GM19372 (cell line): ENCODE measurements at regions not wholly inside any gene's neighbourhood (a gene's known extent, or its start where the extent isn't known, plus 50 kb on each side); places are given as distances from the start of the nearest gene placed in this dataset.
"Not testable (repeated sequence)": the region's sequence is repeated elsewhere in the genome, so short reads cannot be mapped to it uniquely, and the experiment has no call there.

Source experiments
- ATAC-seq: cut with Tn5 transposase; IDR thresholded peaks from one replicate; pipeline ENCODE4 v1.9.1; 2021; ENCODE audit warnings: mild to moderate bottlenecking, low read depth, moderate library complexity; ENCODE audit not compliant: unreplicated experiment

DNA sequence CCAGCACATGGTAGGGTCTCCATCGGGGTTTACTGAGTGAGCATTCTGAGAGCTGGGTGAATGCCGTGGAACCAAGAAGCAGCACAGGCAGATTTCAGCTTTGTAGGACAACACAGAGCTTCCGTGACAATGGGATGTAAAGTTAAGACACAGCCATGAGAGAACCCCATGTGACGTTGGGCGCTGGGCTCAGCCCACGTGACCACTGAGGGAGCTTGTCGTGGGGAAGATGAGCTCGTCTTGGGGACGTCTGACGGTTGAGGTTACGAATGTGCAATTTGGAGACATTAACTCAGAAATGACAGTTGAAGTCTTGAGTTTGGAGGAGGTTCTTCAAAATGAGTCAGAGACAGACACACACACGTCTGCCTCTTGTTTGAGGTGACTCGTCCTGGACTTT lies 51.5 kb upstream of the MUC20 start:
- ATAC-seq = not testable (repeated sequence)

- not testable (repeated sequence) for ATAC-seq
Observed at GRCh38 chr3:195668131-195668766, 52.5 kb upstream of the MUC20 start.

DNA sequence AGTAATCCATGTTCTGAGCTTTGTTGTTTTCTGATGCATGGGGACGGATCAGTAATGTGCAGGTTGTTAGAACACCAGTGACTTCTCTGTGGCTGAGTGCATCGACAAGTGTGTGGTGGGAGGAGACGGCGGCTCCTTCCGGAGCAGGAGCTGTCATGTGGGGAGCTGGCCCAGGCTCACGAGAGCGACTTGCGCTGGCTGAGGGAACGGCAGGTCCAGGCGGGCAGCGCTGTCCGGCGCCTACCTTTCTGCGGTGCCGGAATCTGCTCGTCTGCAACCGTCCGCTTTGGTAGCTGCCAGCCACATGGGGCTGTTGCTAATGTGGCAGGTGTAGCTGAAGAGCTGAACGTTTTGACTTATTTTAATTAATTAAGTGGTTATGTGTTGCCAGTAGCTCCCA lies 55.5 kb upstream of the MUC20 start:
- not testable (repeated sequence) for ATAC-seq

DNA sequence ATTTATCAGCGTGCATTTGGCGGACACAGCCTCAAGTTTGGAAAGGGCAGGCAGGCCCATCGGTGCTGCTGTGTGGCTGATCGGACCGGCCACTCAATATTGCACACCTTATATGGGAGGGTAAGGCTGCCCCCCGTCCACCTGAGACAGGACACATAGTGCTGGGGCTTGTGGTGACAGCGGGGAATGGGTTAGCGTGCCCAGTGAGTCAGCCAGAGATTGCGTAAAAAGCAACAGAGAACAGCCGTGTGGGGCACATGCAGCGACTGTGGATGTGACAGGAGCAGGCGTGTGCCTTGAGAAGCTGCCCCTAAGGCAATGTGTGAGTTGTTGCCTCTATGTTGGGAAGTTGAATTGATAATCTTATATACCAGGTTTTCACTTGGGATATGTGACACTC lies 56.6 kb upstream of the MUC20 start:
- ATAC-seq = not testable (repeated sequence)

DNA sequence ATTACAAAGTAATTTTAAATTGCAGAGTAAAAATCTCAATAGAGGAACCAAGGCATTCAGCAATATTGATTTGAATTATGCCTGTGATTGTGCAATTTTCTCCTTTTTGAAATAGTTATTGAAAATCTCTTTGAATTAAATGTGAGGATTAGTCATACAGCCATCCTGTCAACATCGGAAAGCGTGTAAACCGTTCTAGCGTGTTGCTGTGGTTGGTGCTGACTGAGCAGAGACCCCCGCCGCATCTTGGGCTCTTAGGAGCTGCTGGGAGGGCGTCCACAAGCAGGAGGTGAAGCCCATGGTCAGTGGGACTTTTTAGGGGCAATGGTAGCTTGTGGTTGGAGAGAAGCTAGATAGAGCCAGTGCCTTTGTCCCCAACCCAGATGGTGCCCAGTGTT lies 61.6 kb upstream of the MUC20 start:
- ATAC-seq = not testable (repeated sequence)

- peak; percentile 40 for ATAC-seq
Observed at GRCh38 chr3:195658381-195659135, 62.2 kb upstream of the MUC20 start.

- peak; percentile 85 for ATAC-seq
Observed at GRCh38 chr3:195657475-195658372, 63.1 kb upstream of the MUC20 start.

DNA sequence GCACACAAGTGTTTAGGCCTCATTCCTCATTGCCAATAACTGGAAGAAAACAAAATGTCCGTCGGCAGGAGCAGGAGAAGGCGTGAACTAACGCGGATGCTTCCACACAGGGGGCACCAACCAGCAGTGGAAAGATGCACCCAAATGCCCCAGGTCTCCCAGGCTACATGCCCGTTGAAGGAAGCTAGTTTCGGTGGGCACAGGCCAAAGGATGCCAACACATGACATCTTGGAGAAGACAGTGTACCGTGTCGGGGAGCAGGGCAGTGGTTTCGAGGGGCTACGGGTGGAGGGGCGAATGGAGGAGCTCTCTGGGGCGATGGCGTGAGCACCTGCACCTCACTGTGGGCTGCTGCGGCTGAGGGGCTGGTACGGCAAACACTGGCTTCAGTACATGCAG lies 64.7 kb upstream of the MUC20 start:
- not testable (repeated sequence) for ATAC-seq

GRCh38 chr3:195654746-195655145 lies 66.0 kb upstream of the MUC20 start:
- not testable (repeated sequence) for ATAC-seq

DNA sequence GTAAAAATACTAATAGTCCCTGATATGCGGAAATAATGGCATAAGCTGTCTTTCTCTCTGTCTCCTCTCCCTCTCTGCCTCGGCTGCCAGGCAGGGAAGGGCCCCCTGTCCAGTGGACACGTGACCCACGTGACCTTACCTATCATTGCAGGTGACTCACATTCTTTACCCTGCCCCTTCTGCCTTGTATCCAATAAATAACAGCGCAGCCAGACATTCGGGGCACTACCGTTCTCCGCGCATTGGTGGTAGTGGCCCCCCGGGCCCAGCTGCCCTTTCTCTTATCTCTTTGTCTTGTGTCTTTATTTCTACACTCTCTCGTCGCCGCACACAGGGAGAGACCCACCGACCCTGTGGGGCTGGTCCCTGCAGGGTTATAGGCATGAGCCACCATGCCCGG lies 66.6 kb upstream of the MUC20 start:
- not testable (repeated sequence) for ATAC-seq

DNA sequence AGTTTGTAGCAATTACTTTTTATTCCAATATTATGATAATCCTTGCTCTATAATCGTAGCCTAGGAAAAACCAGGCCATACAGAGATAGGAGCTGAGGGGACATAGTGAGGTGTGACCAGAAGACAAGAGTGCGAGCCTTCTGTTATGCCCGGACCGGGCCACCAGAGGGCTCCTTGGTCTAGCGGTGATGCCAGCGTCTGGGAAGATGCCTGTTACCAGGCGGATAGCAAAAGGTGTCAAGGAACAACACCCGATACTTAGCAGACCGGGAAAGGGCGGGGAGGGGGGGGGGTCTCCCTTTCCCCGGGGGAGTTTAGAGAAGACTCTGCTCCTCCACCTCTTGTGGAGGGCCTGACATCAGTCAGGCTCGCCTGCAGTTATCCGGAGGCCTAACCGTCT lies 67.1 kb upstream of the MUC20 start:
- not testable (repeated sequence) for ATAC-seq

GRCh38 chr3:195647912-195648702 lies 64.4 kb upstream of the APOD start:
- ATAC-seq = not testable (repeated sequence)

- ATAC-seq = not testable (repeated sequence)
Observed at GRCh38 chr3:195645872-195646271, 62.1 kb upstream of the APOD start.

DNA sequence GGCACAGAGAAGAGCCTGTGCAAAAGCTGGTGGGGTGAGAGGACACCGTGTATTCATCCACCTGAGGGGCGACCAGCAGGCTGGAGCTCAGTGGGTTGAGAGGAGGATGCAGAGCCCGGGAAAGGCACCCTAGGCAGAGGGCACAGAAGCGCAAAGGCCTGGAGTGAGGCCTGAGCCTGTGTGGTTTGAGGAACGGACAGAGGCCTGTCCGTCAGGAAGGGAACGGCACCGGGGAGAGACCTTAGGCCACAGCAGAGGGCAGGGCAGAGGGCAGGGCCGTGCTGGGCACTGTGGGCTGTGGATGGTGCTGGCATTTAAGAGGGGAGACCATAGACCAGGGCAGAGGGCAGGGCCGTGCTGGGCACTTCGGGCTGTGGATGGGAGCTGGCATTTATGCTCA lies 59.5 kb upstream of the APOD start:
- not testable (repeated sequence) for ATAC-seq

DNA sequence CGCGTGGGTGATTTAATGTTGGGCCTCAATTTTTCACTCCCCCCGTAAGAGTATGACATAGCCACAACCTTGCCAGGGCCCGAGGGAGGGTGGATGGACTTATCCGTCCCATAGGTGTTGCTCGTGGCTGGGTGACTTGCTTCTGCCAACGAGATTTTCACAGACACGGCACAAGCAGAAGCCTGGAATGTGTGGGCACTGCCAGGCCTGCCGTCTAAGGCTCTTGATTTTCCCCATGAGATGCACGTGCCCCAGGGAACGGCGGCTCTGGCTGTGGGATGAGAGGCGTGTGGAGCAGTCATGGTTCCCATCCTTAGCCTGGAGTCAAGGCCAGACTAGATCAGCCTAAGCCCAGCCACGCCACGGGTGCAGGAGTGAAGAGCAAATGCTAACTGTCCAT lies 58.6 kb upstream of the APOD start:
- not testable (repeated sequence) for ATAC-seq

- not testable (repeated sequence) for ATAC-seq
Observed at GRCh38 chr3:195638456-195638855, 54.7 kb upstream of the APOD start.

DNA sequence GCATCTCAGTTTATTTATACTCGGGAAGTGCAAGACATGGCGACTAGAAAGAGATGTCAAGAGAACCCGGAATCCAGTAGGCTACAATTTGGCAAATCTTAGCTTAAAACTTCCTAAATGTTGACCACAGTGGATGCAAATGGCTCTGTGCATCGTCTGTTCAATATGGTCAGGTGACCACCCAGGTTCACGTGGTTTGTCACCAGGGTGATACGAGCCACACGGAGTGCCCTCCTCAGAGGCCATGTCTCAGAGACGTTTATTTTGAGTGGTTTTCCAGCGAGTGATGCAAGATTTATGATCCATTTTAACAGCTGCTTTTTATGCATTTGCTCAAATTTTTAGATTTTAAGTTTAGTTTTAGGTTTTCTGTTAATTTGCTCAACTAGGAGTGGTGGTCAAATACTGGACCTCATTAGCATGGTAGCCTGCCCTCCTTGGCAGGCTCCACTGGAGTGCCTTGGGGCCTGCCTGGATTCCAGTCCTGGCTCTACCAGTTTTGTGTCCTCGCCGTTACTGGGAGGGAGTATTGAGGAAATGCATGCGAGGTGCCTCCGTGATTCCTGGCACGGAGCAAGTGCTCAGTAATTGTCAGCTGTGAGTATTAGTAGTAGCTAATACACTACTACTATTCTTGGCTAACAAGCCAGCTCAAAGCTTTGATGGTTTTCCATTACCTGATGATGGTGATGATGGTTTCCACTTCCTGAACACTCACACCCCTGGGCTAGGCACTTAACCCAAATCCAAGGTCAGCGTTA lies 53.9 kb upstream of the APOD start:
- ATAC-seq = not testable (repeated sequence)

DNA sequence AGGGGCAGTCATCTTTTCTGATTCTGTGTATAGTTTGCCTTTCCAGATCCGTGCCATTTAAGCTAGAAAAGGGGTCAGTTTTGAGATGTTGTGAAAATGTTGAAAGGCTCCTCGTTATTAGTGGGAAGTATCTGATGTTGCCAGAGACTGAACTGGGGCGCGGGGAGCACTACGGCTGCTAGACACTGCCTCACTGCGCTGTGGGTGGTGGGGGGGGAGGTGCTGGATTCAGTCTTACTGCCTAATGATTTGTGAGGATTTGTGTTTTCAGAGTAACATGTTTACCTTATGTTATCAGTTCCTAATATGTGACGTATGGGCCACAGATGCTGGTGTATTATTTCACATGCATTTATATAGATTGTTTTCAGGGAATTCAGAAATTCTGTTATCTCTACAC lies 53.3 kb upstream of the APOD start:
- ATAC-seq = not testable (repeated sequence)

GRCh38 chr3:195635898-195636685 lies 52.4 kb upstream of the APOD start:
- ATAC-seq = not testable (repeated sequence)
